Glomerular visceral epithelial cell (primary cell): ENCODE measurements at regions not wholly inside any gene's neighbourhood (a gene's known extent, or its start where the extent isn't known, plus 50 kb on each side); places are given as distances from the start of the nearest gene placed in this dataset.

Source experiments
- DNase-seq: peaks from one replicate; pipeline ENCODE4 v3.0.0-alpha.2; 2016; ENCODE audit errors: extremely low spot score

GRCh38 chr1:90201467-90202358, 206.8 kb downstream of the ZNF326 start:
- DNase-seq, result no peak

- DNase-seq, result no peak
Observed at GRCh38 chr1:90200646-90201205, 205.8 kb downstream of the ZNF326 start.

- DNase-seq, result no peak
Observed at GRCh38 chr1:90198616-90199332, 203.9 kb downstream of the ZNF326 start.

GRCh38 chr1:90193116-90193515, 198.2 kb downstream of the ZNF326 start:
- no peak for DNase-seq

- no peak for DNase-seq
Observed at GRCh38 chr1:90192408-90192807, 197.5 kb downstream of the ZNF326 start.

GRCh38 chr1:90190523-90190922, 195.6 kb downstream of the ZNF326 start:
- no peak for DNase-seq

GRCh38 chr1:90189889-90190288, 195.0 kb downstream of the ZNF326 start:
- DNase-seq, result no peak

- DNase-seq, result no peak
Observed at GRCh38 chr1:90187323-90187585, 192.3 kb downstream of the ZNF326 start.

GRCh38 chr1:90186506-90187322, 191.8 kb downstream of the ZNF326 start:
- DNase-seq, result no peak

GRCh38 chr1:90176530-90176929, 181.6 kb downstream of the ZNF326 start:
- DNase-seq, result no peak

GRCh38 chr1:90175490-90176167, 180.7 kb downstream of the ZNF326 start:
- no peak for DNase-seq

GRCh38 chr1:90174246-90174645, 179.3 kb downstream of the ZNF326 start:
- DNase-seq, result peak; percentile 18

GRCh38 chr1:90162216-90162615, 167.3 kb downstream of the ZNF326 start:
- DNase-seq, result no peak

GRCh38 chr1:90161625-90162024, 166.7 kb downstream of the ZNF326 start:
- no peak for DNase-seq

GRCh38 chr1:90155721-90156487, 161.0 kb downstream of the ZNF326 start:
- no peak for DNase-seq

- no peak for DNase-seq
Observed at GRCh38 chr1:90154711-90155110, 159.8 kb downstream of the ZNF326 start.

GRCh38 chr1:90149101-90149500, 154.2 kb downstream of the ZNF326 start:
- DNase-seq, result no peak

- DNase-seq, result no peak
Observed at GRCh38 chr1:90147093-90147492, 152.2 kb downstream of the ZNF326 start.

- no peak for DNase-seq
Observed at GRCh38 chr1:90144820-90145219, 149.9 kb downstream of the ZNF326 start.

GRCh38 chr1:90143591-90143990, 148.7 kb downstream of the ZNF326 start:
- DNase-seq, result no peak

GRCh38 chr1:90142697-90143096, 147.8 kb downstream of the ZNF326 start:
- no peak for DNase-seq
